ENCODE measurements at regions not wholly inside any gene's neighbourhood (a gene's known extent, or its start where the extent isn't known, plus 50 kb on each side); places are given as distances from the start of the nearest gene placed in this dataset.
A peak's percentile ranks its signal among the peaks of the same experiment; 100 is the strongest.

GRCh38 chr22:27201741-27202140 lies 544.4 kb downstream of the MIAT start:
- TF ChIP-seq BACH2 (CRISPR knock-in tag; IDR thresholded peaks at IDR 0.05; ENCODE audit: borderline replicate concordance), result no peak
- no peak for TF ChIP-seq ZFP30 (CRISPR knock-in tag; IDR thresholded peaks at IDR 0.05)
- no peak for TF ChIP-seq PPARA (CRISPR knock-in tag; IDR thresholded peaks at IDR 0.05; ENCODE audit: borderline replicate concordance)
- no peak for TF ChIP-seq TCF4 (CRISPR knock-in tag; IDR thresholded peaks at IDR 0.05; ENCODE audit: borderline replicate concordance)
- TF ChIP-seq TSHZ2 (CRISPR knock-in tag; IDR thresholded peaks at IDR 0.05), result no peak
- TF ChIP-seq ZNF8 (CRISPR knock-in tag; IDR thresholded peaks at IDR 0.05), result no peak
- no peak for TF ChIP-seq SNAI2 (CRISPR knock-in tag; IDR thresholded peaks at IDR 0.05)
- TF ChIP-seq GLIS3 (CRISPR knock-in tag; IDR thresholded peaks at IDR 0.05), result no peak
- TF ChIP-seq CSRNP3 (CRISPR knock-in tag; IDR thresholded peaks at IDR 0.05), result no peak
- no peak for TF ChIP-seq ESRRG (CRISPR knock-in tag; IDR thresholded peaks at IDR 0.05)
- no peak for TF ChIP-seq ZNF70 (CRISPR knock-in tag; IDR thresholded peaks at IDR 0.05)
- no peak for TF ChIP-seq POU6F1 (CRISPR knock-in tag; IDR thresholded peaks at IDR 0.05; ENCODE audit: borderline replicate concordance, low read depth)
- no peak for TF ChIP-seq CREB5 (CRISPR knock-in tag; IDR thresholded peaks at IDR 0.05; ENCODE audit: low read depth)
- no peak for TF ChIP-seq OSR1 (CRISPR knock-in tag; IDR thresholded peaks at IDR 0.05)
- ATAC-seq, result no peak

- TF ChIP-seq CSRNP3 (CRISPR knock-in tag; IDR thresholded peaks at IDR 0.05) (no peak), ZFP3 (CRISPR knock-in tag; IDR thresholded peaks at IDR 0.05) (no peak), ZNF8 (CRISPR knock-in tag; IDR thresholded peaks at IDR 0.05) (no peak)
- peak; percentile 8; the same call in 2 of the 3 replicates for ATAC-seq
Observed at GRCh38 chr22:27203276-27203660, 545.9 kb downstream of the MIAT start.

GRCh38 chr22:27204280-27204679 lies 546.9 kb downstream of the MIAT start:
- no peak for ATAC-seq
- no peak for TF ChIP-seq TSHZ2 (CRISPR knock-in tag; IDR thresholded peaks at IDR 0.05)
- TF ChIP-seq ESRRG (CRISPR knock-in tag; IDR thresholded peaks at IDR 0.05), result no peak
- no peak for TF ChIP-seq ZNF565 (CRISPR knock-in tag; conservative IDR thresholded peaks at IDR 0.05; ENCODE audit: low read depth)
- no peak for TF ChIP-seq BACH2 (CRISPR knock-in tag; IDR thresholded peaks at IDR 0.05; ENCODE audit: borderline replicate concordance)
- TF ChIP-seq RARB (CRISPR knock-in tag; IDR thresholded peaks at IDR 0.05), result no peak
- TF ChIP-seq SNAI2 (CRISPR knock-in tag; IDR thresholded peaks at IDR 0.05), result no peak
- TF ChIP-seq POU6F1 (CRISPR knock-in tag; IDR thresholded peaks at IDR 0.05; ENCODE audit: borderline replicate concordance, low read depth), result no peak
- TF ChIP-seq TOX (CRISPR knock-in tag; IDR thresholded peaks at IDR 0.05; ENCODE audit: borderline replicate concordance), result no peak
- no peak for TF ChIP-seq PATZ1 (CRISPR knock-in tag; IDR thresholded peaks at IDR 0.05; ENCODE audit: borderline replicate concordance)
- TF ChIP-seq ARNTL (CRISPR knock-in tag; IDR thresholded peaks at IDR 0.05; ENCODE audit: borderline replicate concordance, low read depth), result no peak
- no peak for TF ChIP-seq ZC3H10 (CRISPR knock-in tag; IDR thresholded peaks at IDR 0.05)
- TF ChIP-seq ZFP3 (CRISPR knock-in tag; IDR thresholded peaks at IDR 0.05), result no peak
- no peak for TF ChIP-seq ZNF70 (CRISPR knock-in tag; IDR thresholded peaks at IDR 0.05)
